OCI-LY3 (cell line): ENCODE measurements at regions not wholly inside any gene's neighbourhood (a gene's known extent, or its start where the extent isn't known, plus 50 kb on each side); places are given as distances from the start of the nearest gene placed in this dataset.
"Not testable (repeated sequence)": the region's sequence is repeated elsewhere in the genome, so short reads cannot be mapped to it uniquely, and the experiment has no call there.

Source experiments
- H2AFZ ChIP-seq: fragments of 200-600, 300-600 bp; shearing (Covaris generic); 2 replicates; pipeline ENCODE4 v1.6.0; 2014; ENCODE audit warnings: antibody characterized with exemption, low read depth, low read length
- H3K27ac ChIP-seq: fragments of 200-600, 300-600 bp; sonication (generic); 2 replicates; pipeline ENCODE4 v1.5.1; 2014; ENCODE audit warnings: mild to moderate bottlenecking, low read length, moderate library complexity, mixed read lengths
- H3K27me3 ChIP-seq: fragments of 200-600, 300-600 bp; sonication (generic); 2 replicates; pipeline ENCODE4 v1.6.1; 2014; ENCODE audit warnings: low read depth, low read length, mixed read lengths
- H3K36me3 ChIP-seq: fragments of 200-600, 300-600 bp; sonication (generic); replicated peaks from 2 replicates; pipeline ENCODE3; 2014; ENCODE audit warnings: low read depth, low read length, mixed read lengths
- H3K4me1 ChIP-seq: fragments of 300-600, 200-600 bp; sonication (generic); 2 replicates; pipeline ENCODE4 v1.6.1; 2014; ENCODE audit warnings: low read length, mixed read lengths
- H3K4me2 ChIP-seq: fragments of 200-600, 300-600 bp; sonication (generic); 2 replicates; pipeline ENCODE4 v1.6.1; 2014; ENCODE audit warnings: low read length, mixed read lengths
- H3K4me3 ChIP-seq: fragments of 300-600, 200-600 bp; sonication (generic); 2 replicates; pipeline ENCODE4 v1.5.1; 2014; ENCODE audit warnings: antibody characterized with exemption, mild to moderate bottlenecking, low read length, moderate library complexity
- H3K79me2 ChIP-seq: fragments of 300-600, 200-600 bp; shearing (Covaris generic); 2 replicates; pipeline ENCODE4 v1.6.1; 2014; ENCODE audit warnings: mild to moderate bottlenecking, low read length, mixed read lengths
- H3K9ac ChIP-seq: fragments of 300-600, 200-600 bp; shearing (Covaris generic); 2 replicates; pipeline ENCODE4 v1.6.0; 2014; ENCODE audit warnings: mild to moderate bottlenecking, low read length, moderate library complexity
- H3K9me3 ChIP-seq: fragments of 200-600, 300-600 bp; shearing (Covaris generic); 2 replicates; pipeline ENCODE4 v1.6.1; 2014; ENCODE audit warnings: low read length, mixed read lengths; ENCODE audit not compliant: insufficient read depth
- H4K20me1 ChIP-seq: fragments of 200-600, 300-600 bp; sonication (generic); 2 replicates; pipeline ENCODE4 v1.6.1; 2016; ENCODE audit warnings: low read length, mixed read lengths; ENCODE audit not compliant: insufficient read depth
- EZH2phosphoT487 ChIP-seq: fragments of 200-600 bp; shearing (Covaris generic); IDR thresholded peaks from 2 replicates; pipeline ENCODE4 v1.6.1; 2018; ENCODE audit warnings: antibody characterized with exemption, mixed run types, low read depth
- TF ChIP-seq, protein P1 (sequence below): fragments of 200-600, 300-600 bp; sonication (generic); IDR thresholded peaks from 2 replicates; pipeline ENCODE4 v1.5.1; 2014; ENCODE audit warnings: antibody characterized with exemption, low read length, low read depth

DNA sequence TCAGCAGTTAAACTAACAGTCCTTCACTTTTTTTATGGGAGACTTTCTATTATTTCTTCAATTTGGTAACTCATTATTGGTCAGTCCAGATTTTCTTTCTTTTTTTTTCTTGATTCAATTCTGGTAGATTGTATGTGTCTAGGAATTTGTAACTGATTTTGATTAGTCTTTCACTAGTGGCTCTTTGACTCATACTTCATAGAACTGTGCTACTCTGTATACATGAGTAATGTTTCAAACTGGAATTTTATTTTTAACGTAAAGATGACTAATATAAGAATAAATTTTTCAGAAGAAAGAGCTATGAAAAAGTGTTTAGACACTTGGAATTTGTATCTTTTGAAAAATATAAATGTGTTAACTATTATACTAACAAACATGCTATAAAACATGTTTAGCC, 813.0 kb downstream of the TRAM1L1 start:
- Histone ChIP-seq H3K4me1 (no peaks in the 10 kb centered on the region), H3K79me2 (no peaks in the 10 kb centered on the region), H2AFZ (no peak overlapping the region), H3K36me3 (no peaks in the 10 kb centered on the region), H3K27ac (no peak overlapping the region), H3K4me3 (no peak overlapping the region), H3K27me3 (no peaks in the 10 kb centered on the region), H3K4me2 (no peak overlapping the region), H3K9me3 (no peaks in the 10 kb centered on the region), H3K9ac (no peak overlapping the region), H4K20me1 (no peaks in the 10 kb centered on the region)
- TF ChIP-seq, protein P1, sequence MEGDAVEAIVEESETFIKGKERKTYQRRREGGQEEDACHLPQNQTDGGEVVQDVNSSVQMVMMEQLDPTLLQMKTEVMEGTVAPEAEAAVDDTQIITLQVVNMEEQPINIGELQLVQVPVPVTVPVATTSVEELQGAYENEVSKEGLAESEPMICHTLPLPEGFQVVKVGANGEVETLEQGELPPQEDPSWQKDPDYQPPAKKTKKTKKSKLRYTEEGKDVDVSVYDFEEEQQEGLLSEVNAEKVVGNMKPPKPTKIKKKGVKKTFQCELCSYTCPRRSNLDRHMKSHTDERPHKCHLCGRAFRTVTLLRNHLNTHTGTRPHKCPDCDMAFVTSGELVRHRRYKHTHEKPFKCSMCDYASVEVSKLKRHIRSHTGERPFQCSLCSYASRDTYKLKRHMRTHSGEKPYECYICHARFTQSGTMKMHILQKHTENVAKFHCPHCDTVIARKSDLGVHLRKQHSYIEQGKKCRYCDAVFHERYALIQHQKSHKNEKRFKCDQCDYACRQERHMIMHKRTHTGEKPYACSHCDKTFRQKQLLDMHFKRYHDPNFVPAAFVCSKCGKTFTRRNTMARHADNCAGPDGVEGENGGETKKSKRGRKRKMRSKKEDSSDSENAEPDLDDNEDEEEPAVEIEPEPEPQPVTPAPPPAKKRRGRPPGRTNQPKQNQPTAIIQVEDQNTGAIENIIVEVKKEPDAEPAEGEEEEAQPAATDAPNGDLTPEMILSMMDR, result no peak
- no peak for TF ChIP-seq EZH2phosphoT487

DNA sequence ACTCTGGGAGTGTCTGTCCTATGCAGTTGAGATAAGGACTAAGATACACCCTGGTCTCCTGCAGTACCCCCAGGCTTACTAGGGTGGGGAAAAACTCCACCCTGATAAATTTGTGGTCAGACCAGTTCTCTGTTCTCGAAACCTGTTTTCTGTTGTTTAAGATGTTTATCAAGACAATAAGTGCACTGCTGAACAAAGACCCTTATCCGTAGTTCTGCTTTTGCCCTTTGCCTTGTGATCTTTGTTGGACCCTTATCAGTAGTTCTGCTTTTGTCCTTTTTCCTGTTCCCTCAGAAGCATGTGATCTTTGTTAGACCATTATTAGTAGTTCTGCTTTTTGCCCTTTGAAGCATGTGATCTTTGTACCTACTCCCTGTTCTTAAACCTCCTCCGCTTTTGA, 824.4 kb downstream of the TRAM1L1 start:
- not testable (repeated sequence) for H3K4me1 ChIP-seq, H3K36me3 ChIP-seq, H3K4me2 ChIP-seq, H3K9me3 ChIP-seq, H3K79me2 ChIP-seq, H2AFZ ChIP-seq, H3K27me3 ChIP-seq, H3K9ac ChIP-seq, H3K27ac ChIP-seq, H3K4me3 ChIP-seq, H4K20me1 ChIP-seq

DNA sequence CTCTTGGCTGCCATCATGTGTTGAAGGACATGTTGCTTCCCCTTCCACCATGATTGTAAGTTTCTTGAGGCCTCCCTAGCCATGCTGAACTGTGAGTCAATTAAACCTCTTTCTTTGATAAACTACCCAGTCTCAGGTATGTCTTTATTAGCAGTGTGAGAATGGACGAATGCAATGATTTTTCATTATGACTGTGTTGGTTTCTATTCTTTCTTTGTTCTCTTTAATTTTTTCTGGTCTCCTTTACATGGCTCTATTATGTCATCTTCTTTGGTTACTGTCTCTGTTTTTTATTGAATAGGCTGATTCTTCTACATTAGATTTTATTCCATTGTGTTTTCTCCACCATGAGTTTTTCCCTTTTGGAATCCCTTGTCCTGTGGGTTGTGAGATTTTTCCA, 840.6 kb downstream of the TRAM1L1 start:
- Histone ChIP-seq H3K9me3 (no peaks in the 10 kb centered on the region), H3K36me3 (no peaks in the 10 kb centered on the region), H3K9ac (no peak overlapping the region), H2AFZ (no peak overlapping the region), H3K79me2 (no peaks in the 10 kb centered on the region), H3K4me2 (no peak overlapping the region), H3K4me1 (no peaks in the 10 kb centered on the region), H3K4me3 (no peak overlapping the region), H3K27ac (no peak overlapping the region), H4K20me1 (no peaks in the 10 kb centered on the region), H3K27me3 (no peaks in the 10 kb centered on the region)
- TF ChIP-seq, protein P1, result no peak
- TF ChIP-seq EZH2phosphoT487, result no peak

DNA sequence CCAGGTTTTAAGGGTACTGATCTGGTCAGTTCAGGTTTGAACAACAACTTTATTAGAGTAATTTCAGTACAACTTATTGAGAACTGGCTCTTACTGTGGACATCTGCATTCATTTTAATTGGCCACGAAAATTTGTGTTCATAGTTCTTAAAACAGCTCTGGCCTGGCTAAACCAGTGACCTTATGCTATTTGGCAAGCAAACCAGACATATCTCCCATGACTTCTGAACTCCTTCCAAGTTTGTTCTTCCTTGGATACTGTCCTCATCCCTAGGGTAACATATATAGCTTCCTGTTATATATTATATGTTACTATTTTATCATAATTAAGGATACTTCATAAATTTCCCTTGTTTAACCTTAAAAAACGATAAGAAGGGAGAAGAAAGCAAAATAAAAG, 841.9 kb downstream of the TRAM1L1 start:
- TF ChIP-seq, protein P1, result no peak
- TF ChIP-seq EZH2phosphoT487, result no peak
- H3K9me3 ChIP-seq, result no peaks in the 10 kb centered on the region
- no peak overlapping the region for H3K27ac ChIP-seq
- H3K4me3 ChIP-seq, result no peak overlapping the region
- no peak overlapping the region for H3K4me2 ChIP-seq
- H2AFZ ChIP-seq, result no peak overlapping the region
- H3K4me1 ChIP-seq, result no peaks in the 10 kb centered on the region
- H3K27me3 ChIP-seq, result no peaks in the 10 kb centered on the region
- H3K79me2 ChIP-seq, result no peaks in the 10 kb centered on the region
- H3K9ac ChIP-seq, result no peak overlapping the region
- H3K36me3 ChIP-seq, result no peaks in the 10 kb centered on the region
- no peaks in the 10 kb centered on the region for H4K20me1 ChIP-seq

DNA sequence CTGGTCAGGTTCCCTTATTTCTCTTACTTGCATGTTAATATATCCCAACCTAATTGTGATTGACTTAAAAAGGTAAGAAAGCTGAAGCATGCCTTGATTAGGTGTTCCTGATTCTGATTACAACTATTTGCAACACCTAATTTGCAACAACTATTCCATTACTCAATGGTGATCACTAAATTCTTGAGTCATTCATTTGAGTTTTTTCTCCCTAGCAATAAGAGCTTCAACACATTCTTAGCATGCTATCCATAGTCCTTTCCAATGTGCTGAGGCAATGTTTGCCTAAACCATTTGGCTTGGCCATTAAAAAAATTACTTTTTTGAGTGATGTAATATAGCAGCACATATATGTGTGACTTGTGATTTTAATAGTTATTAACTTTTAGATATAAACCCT, 851.4 kb downstream of the TRAM1L1 start:
- Histone ChIP-seq H3K27ac (no peak overlapping the region), H2AFZ (no peak overlapping the region), H4K20me1 (no peaks in the 10 kb centered on the region), H3K27me3 (no peaks in the 10 kb centered on the region), H3K9ac (no peak overlapping the region), H3K79me2 (no peaks in the 10 kb centered on the region), H3K9me3 (no peaks in the 10 kb centered on the region), H3K36me3 (no peaks in the 10 kb centered on the region), H3K4me2 (no peak overlapping the region), H3K4me1 (peaks cover 5% of the 10 kb centered on the region; the same call in 1 of the 2 replicates), H3K4me3 (no peak overlapping the region)
- TF ChIP-seq EZH2phosphoT487, result no peak
- TF ChIP-seq, protein P1, result no peak

GRCh38 chr4:116231999-116232398, 853.4 kb downstream of the TRAM1L1 start:
- H2AFZ ChIP-seq, H3K9ac ChIP-seq, H3K4me1 ChIP-seq: not testable (repeated sequence)

More at GRCh38 chr4:116231999-116232398, 853.4 kb downstream of the TRAM1L1 start:
- not testable (repeated sequence) for H3K36me3 ChIP-seq, H3K27me3 ChIP-seq, H3K9me3 ChIP-seq, H3K4me2 ChIP-seq, H3K27ac ChIP-seq, H3K79me2 ChIP-seq, H4K20me1 ChIP-seq, H3K4me3 ChIP-seq
